GM18861 (cell line): ENCODE measurements at regions not wholly inside any gene's neighbourhood (a gene's known extent, or its start where the extent isn't known, plus 50 kb on each side); places are given as distances from the start of the nearest gene placed in this dataset.
"Not testable (repeated sequence)": the region's sequence is repeated elsewhere in the genome, so short reads cannot be mapped to it uniquely, and the experiment has no call there.

ENCODE experiments used
- ATAC-seq: cut with Tn5 transposase; IDR thresholded peaks from one replicate; pipeline ENCODE4 v1.9.1; 2021; ENCODE audit not compliant: unreplicated experiment

- no peak for ATAC-seq
Observed at GRCh38 chr22:25413620-25414019, 150.9 kb upstream of the GRK3 start.

- not testable (repeated sequence) for ATAC-seq
Observed at GRCh38 chr22:25415731-25416130, 148.7 kb upstream of the GRK3 start.

- not testable (repeated sequence) for ATAC-seq
Observed at GRCh38 chr22:25417826-25418225, 146.6 kb upstream of the GRK3 start.

GRCh38 chr22:25419247-25420113 lies 145.0 kb upstream of the GRK3 start:
- ATAC-seq: no peak

GRCh38 chr22:25420114-25420441 lies 144.4 kb upstream of the GRK3 start:
- not testable (repeated sequence) for ATAC-seq

GRCh38 chr22:25420471-25420924 lies 144.0 kb upstream of the GRK3 start:
- ATAC-seq: no peak

- ATAC-seq: no peak
Observed at GRCh38 chr22:25420925-25421904, 143.3 kb upstream of the GRK3 start.

- ATAC-seq: not testable (repeated sequence)
Observed at GRCh38 chr22:25426530-25427308, 137.8 kb upstream of the GRK3 start.

GRCh38 chr22:25431637-25432342 lies 132.7 kb upstream of the GRK3 start:
- not testable (repeated sequence) for ATAC-seq

GRCh38 chr22:25433381-25433970 lies 131.0 kb upstream of the GRK3 start:
- ATAC-seq: not testable (repeated sequence)

GRCh38 chr22:25437414-25438160 lies 126.9 kb upstream of the GRK3 start:
- no peak for ATAC-seq

- no peak for ATAC-seq
Observed at GRCh38 chr22:25447067-25447685, 117.3 kb upstream of the GRK3 start.

- ATAC-seq: peak; percentile 42
Observed at GRCh38 chr22:25447686-25448434, 116.6 kb upstream of the GRK3 start.

GRCh38 chr22:25448435-25449051 lies 115.9 kb upstream of the GRK3 start:
- ATAC-seq: no peak

- ATAC-seq: no peak
Observed at GRCh38 chr22:25449781-25450317, 114.6 kb upstream of the GRK3 start.

GRCh38 chr22:25451480-25452114 lies 112.9 kb upstream of the GRK3 start:
- ATAC-seq: no peak
